ENCODE measurements at regions not wholly inside any gene's neighbourhood (a gene's known extent, or its start where the extent isn't known, plus 50 kb on each side); places are given as distances from the start of the nearest gene placed in this dataset.

GRCh38 chr12:114901316-114901715 lies 217.3 kb upstream of the TBX3 start:
- TF ChIP-seq EZH2phosphoT487 (IDR thresholded peaks at IDR 0.05; ENCODE audit: borderline replicate concordance), result no peak
- TF ChIP-seq CTCF (conservative IDR thresholded peaks at IDR 0.05; ENCODE audit: low read length), result no peak
- Histone ChIP-seq H3K79me2 (ENCODE audit: insufficient read depth, low read length) (no peaks in the 10 kb centered on the region), H3K4me2 (ENCODE audit: low read depth, low read length, poor library complexity, severe bottlenecking) (no peak overlapping the region), H3K36me3 (ENCODE audit: insufficient read depth, low read length) (no peaks in the 10 kb centered on the region), H3F3A (ENCODE audit: low read depth) (no peaks in the 10 kb centered on the region), H3K27me3 (ENCODE audit: insufficient read depth, low read length, poor library complexity, severe bottlenecking) (no peaks in the 10 kb centered on the region), H3K9ac (ENCODE audit: low read depth, low read length, poor library complexity, severe bottlenecking) (no peak overlapping the region), H3K4me1 (ENCODE audit: insufficient read depth, low read length, poor library complexity, severe bottlenecking) (no peaks in the 10 kb centered on the region), H3K9me3 (ENCODE audit: insufficient read depth, low read depth, low read length) (peaks cover 8% of the 10 kb centered on the region; the same call in 1 of the 2 replicates), H2AFZ (ENCODE audit: low read length) (no peak overlapping the region), H4K20me1 (ENCODE audit: insufficient read depth, low read length, poor library complexity, severe bottlenecking) (no peaks in the 10 kb centered on the region), H3K9me2 (replicated peaks; ENCODE audit: low read depth, low read length) (no peaks in the 10 kb centered on the region), H3K4me3 (ENCODE audit: low read length, poor library complexity, severe bottlenecking) (no peak overlapping the region)

GRCh38 chr12:114898159-114898558 lies 214.2 kb upstream of the TBX3 start:
- no peaks in the 10 kb centered on the region for H3K27me3 ChIP-seq (ENCODE audit: insufficient read depth, low read length, poor library complexity, severe bottlenecking)
- H3K4me3 ChIP-seq (ENCODE audit: low read length, poor library complexity, severe bottlenecking), result no peak overlapping the region
- H2AFZ ChIP-seq (ENCODE audit: low read length), result no peak overlapping the region
- H3K36me3 ChIP-seq (ENCODE audit: insufficient read depth, low read length), result no peaks in the 10 kb centered on the region
- H3K4me2 ChIP-seq (ENCODE audit: low read depth, low read length, poor library complexity, severe bottlenecking), result no peak overlapping the region
- no peaks in the 10 kb centered on the region for H3K4me1 ChIP-seq (ENCODE audit: insufficient read depth, low read length, poor library complexity, severe bottlenecking)
- no peaks in the 10 kb centered on the region for H3F3A ChIP-seq (ENCODE audit: low read depth)
- no peak for TF ChIP-seq EZH2phosphoT487 (IDR thresholded peaks at IDR 0.05; ENCODE audit: borderline replicate concordance)
- no peak for TF ChIP-seq CTCF (conservative IDR thresholded peaks at IDR 0.05; ENCODE audit: low read length)
- H3K9ac ChIP-seq (ENCODE audit: low read depth, low read length, poor library complexity, severe bottlenecking), result no peak overlapping the region
- peaks cover 5% of the 10 kb centered on the region; the same call in 1 of the 2 replicates for H3K9me3 ChIP-seq (ENCODE audit: insufficient read depth, low read depth, low read length)
- H3K79me2 ChIP-seq (ENCODE audit: insufficient read depth, low read length), result no peaks in the 10 kb centered on the region
- H4K20me1 ChIP-seq (ENCODE audit: insufficient read depth, low read length, poor library complexity, severe bottlenecking), result no peaks in the 10 kb centered on the region
- H3K9me2 ChIP-seq (replicated peaks; ENCODE audit: low read depth, low read length), result no peaks in the 10 kb centered on the region

GRCh38 chr12:114895827-114896226 lies 211.9 kb upstream of the TBX3 start:
- Histone ChIP-seq H3K4me1 (ENCODE audit: insufficient read depth, low read length, poor library complexity, severe bottlenecking) (no peaks in the 10 kb centered on the region), H3K9ac (ENCODE audit: low read depth, low read length, poor library complexity, severe bottlenecking) (no peak overlapping the region), H4K20me1 (ENCODE audit: insufficient read depth, low read length, poor library complexity, severe bottlenecking) (no peaks in the 10 kb centered on the region), H2AFZ (ENCODE audit: low read length) (no peak overlapping the region), H3K27me3 (ENCODE audit: insufficient read depth, low read length, poor library complexity, severe bottlenecking) (no peaks in the 10 kb centered on the region), H3K4me3 (ENCODE audit: low read length, poor library complexity, severe bottlenecking) (no peak overlapping the region), H3K36me3 (ENCODE audit: insufficient read depth, low read length) (no peaks in the 10 kb centered on the region), H3K4me2 (ENCODE audit: low read depth, low read length, poor library complexity, severe bottlenecking) (no peak overlapping the region), H3F3A (ENCODE audit: low read depth) (no peaks in the 10 kb centered on the region), H3K9me3 (ENCODE audit: insufficient read depth, low read depth, low read length) (no peaks in the 10 kb centered on the region; the same call in 1 of the 2 replicates), H3K79me2 (ENCODE audit: insufficient read depth, low read length) (no peaks in the 10 kb centered on the region), H3K9me2 (replicated peaks; ENCODE audit: low read depth, low read length) (no peaks in the 10 kb centered on the region)
- TF ChIP-seq EZH2phosphoT487 (IDR thresholded peaks at IDR 0.05; ENCODE audit: borderline replicate concordance) (no peak), CTCF (conservative IDR thresholded peaks at IDR 0.05; ENCODE audit: low read length) (no peak)

Measured in Loucy (cell line).